T-helper 2 cell treated with Interferon-gamma antibody and Interleukin-4, amounts not matched to agents 5 μg/mL and 100 μg/mL, for 36 hours (primary cell): ENCODE measurements at regions not wholly inside any gene's neighbourhood (a gene's known extent, or its start where the extent isn't known, plus 50 kb on each side); places are given as distances from the start of the nearest gene placed in this dataset.

Experiments used
- DNase-seq: peaks from one replicate; pipeline ENCODE4 v3.0.0; 2021; ENCODE audit warnings: low spot score
- H3K27ac Mint-ChIP-seq: one replicate; pipeline ENCODE4 v1.8.0; 2021; ENCODE audit warnings: mild to moderate bottlenecking, mixed read lengths
- H3K27me3 Mint-ChIP-seq: one replicate; pipeline ENCODE4 v1.8.0; 2021; ENCODE audit warnings: low read depth, mixed read lengths
- H3K36me3 Mint-ChIP-seq: one replicate; pipeline ENCODE4 v1.8.0; 2021; ENCODE audit warnings: low read depth, mixed read lengths
- H3K4me1 Mint-ChIP-seq: one replicate; pipeline ENCODE4 v1.8.0; 2021; ENCODE audit warnings: low read depth, mixed read lengths
- H3K4me3 Mint-ChIP-seq: one replicate; pipeline ENCODE4 v1.8.0; 2022; ENCODE audit warnings: mild to moderate bottlenecking, moderate library complexity, mixed read lengths
- H3K9me3 Mint-ChIP-seq: one replicate; pipeline ENCODE4 v1.8.0; 2021; ENCODE audit warnings: mixed read lengths

- no peaks in the 10 kb centered on the region for H3K4me1 Mint-ChIP-seq
- H3K27me3 Mint-ChIP-seq, result no peaks in the 10 kb centered on the region
- no peak for DNase-seq
- no peak overlapping the region for H3K4me3 Mint-ChIP-seq
- H3K9me3 Mint-ChIP-seq, result peaks cover 15% of the 10 kb centered on the region
- H3K27ac Mint-ChIP-seq, result no peak overlapping the region
- H3K36me3 Mint-ChIP-seq, result no peaks in the 10 kb centered on the region
Observed at GRCh38 chr5:23579566-23579965, 72.2 kb downstream of the PRDM9 start.

- no peak for DNase-seq
- Mint-ChIP-seq H3K27me3 (no peaks in the 10 kb centered on the region), H3K36me3 (no peaks in the 10 kb centered on the region), H3K9me3 (peaks cover 15% of the 10 kb centered on the region), H3K4me1 (no peaks in the 10 kb centered on the region), H3K4me3 (no peak overlapping the region), H3K27ac (no peak overlapping the region)
Observed at GRCh38 chr5:23583081-23583480, 75.7 kb downstream of the PRDM9 start.

GRCh38 chr5:23588841-23589326, 81.5 kb downstream of the PRDM9 start:
- Mint-ChIP-seq H3K36me3 (no peaks in the 10 kb centered on the region), H3K27ac (no peak overlapping the region), H3K9me3 (peaks cover 31% of the 10 kb centered on the region), H3K4me1 (no peaks in the 10 kb centered on the region), H3K27me3 (no peaks in the 10 kb centered on the region), H3K4me3 (no peak overlapping the region)
- DNase-seq, result no peak

- peaks cover 35% of the 10 kb centered on the region for H3K9me3 Mint-ChIP-seq
- H3K27ac Mint-ChIP-seq, result no peak overlapping the region
- DNase-seq, result no peak
- no peaks in the 10 kb centered on the region for H3K36me3 Mint-ChIP-seq
- H3K4me1 Mint-ChIP-seq, result no peaks in the 10 kb centered on the region
- H3K4me3 Mint-ChIP-seq, result no peak overlapping the region
- no peaks in the 10 kb centered on the region for H3K27me3 Mint-ChIP-seq
Observed at GRCh38 chr5:23591250-23591649, 83.8 kb downstream of the PRDM9 start.

GRCh38 chr5:23606927-23607326, 99.5 kb downstream of the PRDM9 start:
- no peak overlapping the region for H3K4me3 Mint-ChIP-seq
- H3K27ac Mint-ChIP-seq, result no peak overlapping the region
- DNase-seq, result no peak
- H3K36me3 Mint-ChIP-seq, result no peaks in the 10 kb centered on the region
- H3K4me1 Mint-ChIP-seq, result no peaks in the 10 kb centered on the region
- H3K9me3 Mint-ChIP-seq, result peaks cover 33% of the 10 kb centered on the region
- H3K27me3 Mint-ChIP-seq, result no peaks in the 10 kb centered on the region

GRCh38 chr5:23612701-23613100, 105.3 kb downstream of the PRDM9 start:
- H3K4me1 Mint-ChIP-seq, result no peaks in the 10 kb centered on the region
- no peaks in the 10 kb centered on the region for H3K27me3 Mint-ChIP-seq
- no peaks in the 10 kb centered on the region for H3K36me3 Mint-ChIP-seq
- no peak overlapping the region for H3K27ac Mint-ChIP-seq
- no peak overlapping the region for H3K4me3 Mint-ChIP-seq
- no peak for DNase-seq
- peaks cover 68% of the 10 kb centered on the region for H3K9me3 Mint-ChIP-seq

- no peaks in the 10 kb centered on the region for H3K27me3 Mint-ChIP-seq
- no peaks in the 10 kb centered on the region for H3K4me1 Mint-ChIP-seq
- H3K27ac Mint-ChIP-seq, result no peak overlapping the region
- H3K4me3 Mint-ChIP-seq, result no peak overlapping the region
- no peak for DNase-seq
- no peaks in the 10 kb centered on the region for H3K36me3 Mint-ChIP-seq
- H3K9me3 Mint-ChIP-seq, result peaks cover 64% of the 10 kb centered on the region
Observed at GRCh38 chr5:23613566-23613965, 106.2 kb downstream of the PRDM9 start.

- Mint-ChIP-seq H3K36me3 (no peaks in the 10 kb centered on the region), H3K27me3 (no peaks in the 10 kb centered on the region), H3K27ac (no peak overlapping the region), H3K4me3 (no peak overlapping the region), H3K4me1 (no peaks in the 10 kb centered on the region), H3K9me3 (peaks cover 60% of the 10 kb centered on the region)
- no peak for DNase-seq
Observed at GRCh38 chr5:23614422-23614821, 107.0 kb downstream of the PRDM9 start.

GRCh38 chr5:23626961-23627360, 119.6 kb downstream of the PRDM9 start:
- H3K9me3 Mint-ChIP-seq, result peaks cover 35% of the 10 kb centered on the region
- H3K36me3 Mint-ChIP-seq, result no peaks in the 10 kb centered on the region
- no peaks in the 10 kb centered on the region for H3K4me1 Mint-ChIP-seq
- no peak overlapping the region for H3K4me3 Mint-ChIP-seq
- DNase-seq, result no peak
- no peaks in the 10 kb centered on the region for H3K27me3 Mint-ChIP-seq
- H3K27ac Mint-ChIP-seq, result no peak overlapping the region

- DNase-seq, result no peak
- Mint-ChIP-seq H3K36me3 (no peaks in the 10 kb centered on the region), H3K27ac (no peak overlapping the region), H3K27me3 (no peaks in the 10 kb centered on the region), H3K9me3 (peaks cover 35% of the 10 kb centered on the region), H3K4me1 (no peaks in the 10 kb centered on the region), H3K4me3 (no peak overlapping the region)
Observed at GRCh38 chr5:23627976-23628375, 120.6 kb downstream of the PRDM9 start.

- Mint-ChIP-seq H3K9me3 (peaks cover 29% of the 10 kb centered on the region), H3K4me1 (no peaks in the 10 kb centered on the region), H3K27me3 (no peaks in the 10 kb centered on the region), H3K36me3 (no peaks in the 10 kb centered on the region), H3K27ac (no peak overlapping the region), H3K4me3 (no peak overlapping the region)
- DNase-seq, result no peak
Observed at GRCh38 chr5:23629396-23629795, 122.0 kb downstream of the PRDM9 start.

GRCh38 chr5:23631302-23632045, 124.1 kb downstream of the PRDM9 start:
- Mint-ChIP-seq H3K4me3 (no peak overlapping the region), H3K4me1 (no peaks in the 10 kb centered on the region), H3K9me3 (peaks cover 43% of the 10 kb centered on the region), H3K27ac (no peak overlapping the region), H3K27me3 (no peaks in the 10 kb centered on the region), H3K36me3 (no peaks in the 10 kb centered on the region)
- no peak for DNase-seq

- H3K4me3 Mint-ChIP-seq, result no peak overlapping the region
- no peak for DNase-seq
- no peaks in the 10 kb centered on the region for H3K4me1 Mint-ChIP-seq
- H3K36me3 Mint-ChIP-seq, result no peaks in the 10 kb centered on the region
- no peak overlapping the region for H3K27ac Mint-ChIP-seq
- H3K9me3 Mint-ChIP-seq, result peaks cover 44% of the 10 kb centered on the region
- H3K27me3 Mint-ChIP-seq, result no peaks in the 10 kb centered on the region
Observed at GRCh38 chr5:23635938-23636337, 128.5 kb downstream of the PRDM9 start.

GRCh38 chr5:23639326-23639725, 131.9 kb downstream of the PRDM9 start:
- no peaks in the 10 kb centered on the region for H3K36me3 Mint-ChIP-seq
- peaks cover 63% of the 10 kb centered on the region for H3K9me3 Mint-ChIP-seq
- no peaks in the 10 kb centered on the region for H3K27me3 Mint-ChIP-seq
- no peak overlapping the region for H3K27ac Mint-ChIP-seq
- DNase-seq, result no peak
- H3K4me1 Mint-ChIP-seq, result no peaks in the 10 kb centered on the region
- H3K4me3 Mint-ChIP-seq, result no peak overlapping the region

- Mint-ChIP-seq H3K4me1 (no peaks in the 10 kb centered on the region), H3K36me3 (no peaks in the 10 kb centered on the region), H3K4me3 (no peak overlapping the region), H3K9me3 (peaks cover 58% of the 10 kb centered on the region), H3K27me3 (no peaks in the 10 kb centered on the region), H3K27ac (no peak overlapping the region)
- no peak for DNase-seq
Observed at GRCh38 chr5:23648656-23649055, 141.2 kb downstream of the PRDM9 start.
